Thoracic aorta (tissue), 2 donors: ENCODE measurements at regions not wholly inside any gene's neighbourhood (a gene's known extent, or its start where the extent isn't known, plus 50 kb on each side); places are given as distances from the start of the nearest gene placed in this dataset.

Experiments
- ATAC-seq: fragments of 150-250 bp; one replicate; pipeline ENCODE4 v1.8.0; 2017; ENCODE audit warnings: low read depth; ENCODE audit not compliant: insufficient number of reproducible peaks, low FRiP score
- DNase-seq: peaks from one replicate; pipeline ENCODE4 v3.0.0-alpha.2; 2020; ENCODE audit warnings: low spot score
- H3K27ac ChIP-seq, 2 donors: fragments of 200-600 bp; sonication (generic); 1 replicate in 1 of 2; 2 replicates in 1 of 2; pipeline ENCODE4 v1.5.1; 2016; ENCODE audit warnings: mild to moderate bottlenecking in 2 of 2, moderate library complexity in 2 of 2
- H3K27me3 ChIP-seq: fragments of 200-600 bp; sonication (generic); replicated peaks from 2 replicates; pipeline ENCODE4 v1.6.0; 2016; ENCODE audit warnings: mild to moderate bottlenecking; ENCODE audit not compliant: insufficient read depth
- H3K36me3 ChIP-seq: fragments of 200-600 bp; sonication (generic); one replicate; pipeline ENCODE4 v1.5.1; 2016
- H3K4me1 ChIP-seq, 2 donors: fragments of 200-600 bp; sonication (generic); 1 replicate in 1 of 2; 2 replicates in 1 of 2; pipeline versions ENCODE4 v1.5.1 to v1.6.0; 2016; ENCODE audit warnings: low read depth in 2 of 2, mild to moderate bottlenecking in 1 of 2; ENCODE audit not compliant: control insufficient read depth in 1 of 2
- H3K4me3 ChIP-seq: fragments of 200-600 bp; sonication (generic); 2 replicates; pipeline ENCODE4 v1.5.1; 2016; ENCODE audit warnings: mild to moderate bottlenecking
- H3K9me3 ChIP-seq: fragments of 200-600 bp; sonication (generic); 2 replicates; pipeline ENCODE4 v1.5.1; 2016
- CTCF ChIP-seq: fragments of 200-600 bp; sonication (generic); IDR thresholded peaks from one replicate; pipeline ENCODE4 v1.5.1; 2019; ENCODE audit warnings: antibody characterized with exemption

GRCh38 chrX:7789200-7789599 lies 53.8 kb upstream of the VCX start:
- TF ChIP-seq CTCF = no peak
- Histone ChIP-seq H3K36me3 (no peaks in the 10 kb centered on the region), H3K4me1 (no peaks in the 10 kb centered on the region), H3K4me3 (no peak overlapping the region), H3K27ac (no peak overlapping the region), H3K27me3 (no peaks in the 10 kb centered on the region), H3K9me3 (no peaks in the 10 kb centered on the region)
- ATAC-seq (no peak), DNase-seq (no peak)

- DNase-seq (no peak), ATAC-seq (no peak)
- no peaks in the 10 kb centered on the region for H3K36me3 ChIP-seq
- H3K4me3 ChIP-seq = no peak overlapping the region
- TF ChIP-seq CTCF = no peak
- no peaks in the 10 kb centered on the region for H3K4me1 ChIP-seq
- H3K9me3 ChIP-seq = no peaks in the 10 kb centered on the region
- H3K27me3 ChIP-seq = no peaks in the 10 kb centered on the region
- H3K27ac ChIP-seq = no peak overlapping the region
Observed at GRCh38 chrX:7788334-7788733, 54.6 kb upstream of the VCX start.

GRCh38 chrX:7787714-7788113 lies 55.3 kb upstream of the VCX start:
- TF ChIP-seq CTCF = no peak
- Histone ChIP-seq H3K27me3 (no peaks in the 10 kb centered on the region), H3K4me1 (no peaks in the 10 kb centered on the region), H3K9me3 (no peaks in the 10 kb centered on the region), H3K27ac (no peak overlapping the region), H3K4me3 (no peak overlapping the region), H3K36me3 (no peaks in the 10 kb centered on the region)
- no peak for ATAC-seq
- no peak for DNase-seq

GRCh38 chrX:7784580-7784979 lies 58.4 kb upstream of the VCX start:
- DNase-seq (no peak), ATAC-seq (no peak)
- Histone ChIP-seq H3K36me3 (no peaks in the 10 kb centered on the region), H3K4me1 (no peaks in the 10 kb centered on the region), H3K27ac (no peak overlapping the region), H3K9me3 (no peaks in the 10 kb centered on the region), H3K27me3 (no peaks in the 10 kb centered on the region), H3K4me3 (no peak overlapping the region)
- TF ChIP-seq CTCF = no peak

GRCh38 chrX:7779644-7780043 lies 63.3 kb upstream of the VCX start:
- no peak for ATAC-seq
- H3K27me3 ChIP-seq = no peaks in the 10 kb centered on the region
- H3K4me1 ChIP-seq = no peaks in the 10 kb centered on the region
- no peak overlapping the region for H3K4me3 ChIP-seq
- no peak overlapping the region for H3K27ac ChIP-seq
- TF ChIP-seq CTCF = no peak
- no peaks in the 10 kb centered on the region for H3K36me3 ChIP-seq
- no peak for DNase-seq
- no peaks in the 10 kb centered on the region for H3K9me3 ChIP-seq
